Glutamatergic neuron (in vitro differentiated cells): ENCODE measurements at regions not wholly inside any gene's neighbourhood (a gene's known extent, or its start where the extent isn't known, plus 50 kb on each side); places are given as distances from the start of the nearest gene placed in this dataset.

Experiments
- DNase-seq: peaks from one replicate; pipeline ENCODE4 v3.0.0; 2022
- H3K27ac Mint-ChIP-seq: one replicate; pipeline ENCODE4 v1.8.0; 2020; ENCODE audit warnings: mild to moderate bottlenecking, mixed read lengths, inconsistent platforms; ENCODE audit not compliant: unreplicated experiment
- H3K27me3 Mint-ChIP-seq: one replicate; pipeline ENCODE4 v1.8.0; 2020; ENCODE audit warnings: mild to moderate bottlenecking, moderate library complexity, mixed read lengths, inconsistent platforms; ENCODE audit not compliant: unreplicated experiment
- H3K36me3 Mint-ChIP-seq: one replicate; pipeline ENCODE4 v1.8.0; 2020; ENCODE audit warnings: mild to moderate bottlenecking, mixed read lengths, inconsistent platforms; ENCODE audit not compliant: unreplicated experiment
- H3K4me1 Mint-ChIP-seq: one replicate; pipeline ENCODE4 v1.8.0; 2020; ENCODE audit warnings: mild to moderate bottlenecking, low read depth, mixed read lengths, inconsistent platforms; ENCODE audit not compliant: unreplicated experiment
- H3K4me3 Mint-ChIP-seq: one replicate; pipeline ENCODE4 v1.8.0; 2020; ENCODE audit warnings: mild to moderate bottlenecking, mixed read lengths, inconsistent platforms; ENCODE audit not compliant: unreplicated experiment
- H3K9me3 Mint-ChIP-seq: one replicate; pipeline ENCODE4 v1.8.0; 2020; ENCODE audit warnings: mild to moderate bottlenecking, moderate library complexity, mixed read lengths, inconsistent platforms; ENCODE audit not compliant: unreplicated experiment
- CTCF ChIP-seq: fragments of 200-600 bp; sonication (generic); IDR thresholded peaks from one replicate; pipeline ENCODE4 v1.5.0; 2021; ENCODE audit not compliant: partially characterized antibody, unreplicated experiment

GRCh38 chr15:29396176-29396811, 126.7 kb upstream of the NSMCE3 start:
- H3K4me3 Mint-ChIP-seq = no peak overlapping the region
- H3K27me3 Mint-ChIP-seq = no peaks in the 10 kb centered on the region
- no peaks in the 10 kb centered on the region for H3K4me1 Mint-ChIP-seq
- peaks cover 7% of the 10 kb centered on the region for H3K36me3 Mint-ChIP-seq
- TF ChIP-seq CTCF = no peak
- H3K9me3 Mint-ChIP-seq = peaks cover 1% of the 10 kb centered on the region
- no peak overlapping the region for H3K27ac Mint-ChIP-seq
- DNase-seq = no peak

- Mint-ChIP-seq H3K4me3 (no peak overlapping the region), H3K27ac (no peak overlapping the region), H3K4me1 (peaks cover 9% of the 10 kb centered on the region), H3K36me3 (peaks cover 7% of the 10 kb centered on the region), H3K9me3 (peaks cover 3% of the 10 kb centered on the region), H3K27me3 (no peaks in the 10 kb centered on the region)
- DNase-seq = no peak
- no peak for TF ChIP-seq CTCF
These were observed 123.8 kb upstream of the NSMCE3 start for GRCh38 chr15:29393443-29393842.

- H3K36me3 Mint-ChIP-seq = peaks cover 7% of the 10 kb centered on the region
- H3K4me1 Mint-ChIP-seq = peaks cover 9% of the 10 kb centered on the region
- H3K9me3 Mint-ChIP-seq = peaks cover 2% of the 10 kb centered on the region
- TF ChIP-seq CTCF = no peak
- DNase-seq = no peak
- no peak overlapping the region for H3K27ac Mint-ChIP-seq
- H3K27me3 Mint-ChIP-seq = no peaks in the 10 kb centered on the region
- no peak overlapping the region for H3K4me3 Mint-ChIP-seq
These were observed 122.7 kb upstream of the NSMCE3 start for GRCh38 chr15:29392358-29392757.

- DNase-seq = no peak
- Mint-ChIP-seq H3K4me3 (no peak overlapping the region), H3K9me3 (peaks cover 4% of the 10 kb centered on the region), H3K27me3 (peaks cover 2% of the 10 kb centered on the region), H3K36me3 (peaks cover 13% of the 10 kb centered on the region), H3K27ac (no peak overlapping the region), H3K4me1 (peaks cover 13% of the 10 kb centered on the region)
- TF ChIP-seq CTCF = no peak
These were observed 120.4 kb upstream of the NSMCE3 start for GRCh38 chr15:29390051-29390450.

- H3K4me1 Mint-ChIP-seq = peaks cover 16% of the 10 kb centered on the region
- H3K9me3 Mint-ChIP-seq = peaks cover 6% of the 10 kb centered on the region
- H3K4me3 Mint-ChIP-seq = no peak overlapping the region
These were observed 116.9 kb upstream of the NSMCE3 start for GRCh38 chr15:29386523-29386922.

More at GRCh38 chr15:29386523-29386922, 116.9 kb upstream of the NSMCE3 start:
- no peak for TF ChIP-seq CTCF
- Mint-ChIP-seq H3K36me3 (peaks cover 16% of the 10 kb centered on the region), H3K27ac (no peak overlapping the region), H3K27me3 (peaks cover 21% of the 10 kb centered on the region)
- no peak for DNase-seq
